Fibroblast of the aortic adventitia (primary cell): ENCODE measurements at regions not wholly inside any gene's neighbourhood (a gene's known extent, or its start where the extent isn't known, plus 50 kb on each side); places are given as distances from the start of the nearest gene placed in this dataset.

Experiments used
- DNase-seq: peaks from one replicate; pipeline ENCODE4 v3.0.0-alpha.2; 2010; ENCODE audit warnings: low read depth
- H3K4me3 ChIP-seq: 2 replicates; pipeline ENCODE4 v1.5.1; 2011; ENCODE audit warnings: low read depth, mild to moderate bottlenecking, control low read depth, low read length, moderate library complexity
- CTCF ChIP-seq: IDR thresholded peaks from 2 replicates; pipeline ENCODE4 v1.5.1; 2011; ENCODE audit warnings: mild to moderate bottlenecking, low read length, control low read depth, inconsistent platforms; ENCODE audit not compliant: insufficient read depth

- no peak for DNase-seq
- TF ChIP-seq CTCF: no peak
- H3K4me3 ChIP-seq: no peak overlapping the region
Observed at GRCh38 chr16:82344157-82344556, 174.1 kb upstream of the MPHOSPH6 start.

GRCh38 chr16:82341146-82341669, 171.2 kb upstream of the MPHOSPH6 start:
- DNase-seq: no peak
- no peak overlapping the region for H3K4me3 ChIP-seq
- no peak for TF ChIP-seq CTCF

GRCh38 chr16:82340531-82340930, 170.5 kb upstream of the MPHOSPH6 start:
- no peak for DNase-seq
- H3K4me3 ChIP-seq: no peak overlapping the region
- TF ChIP-seq CTCF: no peak

DNA sequence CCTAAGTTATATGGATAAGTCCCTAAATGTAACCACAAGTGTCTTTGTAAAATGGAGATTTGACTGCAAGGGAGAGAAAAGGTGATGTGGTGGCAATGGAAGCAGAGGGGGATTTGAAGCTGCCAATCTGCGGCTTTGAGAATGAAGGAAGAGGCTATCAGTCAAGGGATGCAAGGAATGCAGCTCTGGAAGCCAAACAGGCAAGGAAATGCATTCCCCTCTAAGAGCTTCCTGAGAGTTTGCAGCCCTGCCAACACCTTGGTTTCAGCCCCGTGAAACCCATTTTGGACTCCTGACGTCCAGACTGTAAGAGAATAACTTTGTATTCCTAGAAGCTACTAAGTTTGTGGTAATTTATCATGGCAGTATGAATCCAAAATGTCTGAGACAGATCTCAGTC, 167.3 kb upstream of the MPHOSPH6 start:
- H3K4me3 ChIP-seq: no peak overlapping the region
- no peak for DNase-seq
- no peak for TF ChIP-seq CTCF

- no peak for TF ChIP-seq CTCF
- DNase-seq: no peak
- no peak overlapping the region for H3K4me3 ChIP-seq
Observed at GRCh38 chr16:82331974-82332750, 162.1 kb upstream of the MPHOSPH6 start.

DNA sequence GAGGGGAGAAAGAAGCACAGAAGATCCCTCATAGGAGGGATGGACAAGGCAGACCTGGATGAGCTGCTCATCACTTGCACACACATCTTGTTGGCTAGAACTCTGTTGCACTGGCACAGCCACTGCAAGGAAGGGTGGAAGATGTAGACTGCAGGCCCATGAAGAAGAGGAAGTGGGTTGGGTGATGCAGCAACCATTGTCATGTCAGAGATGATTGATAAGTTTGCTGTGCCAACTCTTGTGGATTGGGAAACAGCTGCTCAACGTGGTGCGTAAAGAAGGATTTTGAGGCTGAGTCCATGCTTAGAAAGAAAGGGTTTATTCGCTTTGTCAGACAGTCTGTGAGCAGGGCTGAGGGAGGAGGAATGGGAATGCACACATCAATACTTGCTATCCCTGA, 161.4 kb upstream of the MPHOSPH6 start:
- H3K4me3 ChIP-seq: no peak overlapping the region
- DNase-seq: no peak
- TF ChIP-seq CTCF: no peak
